ENCODE measurements at regions not wholly inside any gene's neighbourhood (a gene's known extent, or its start where the extent isn't known, plus 50 kb on each side); places are given as distances from the start of the nearest gene placed in this dataset.

GRCh38 chr4:125501090-125501489 is 186.3 kb downstream of the FAT4 start:
- Histone ChIP-seq H3K4me1 (no peaks in the 10 kb centered on the region), H3K4me3 (ENCODE audit: low read depth, low read length) (no peak overlapping the region), H3K36me3 (no peaks in the 10 kb centered on the region), H3K27me3 (no peaks in the 10 kb centered on the region), H3K9me3 (no peaks in the 10 kb centered on the region)
- no peak for DNase-seq
- TF ChIP-seq, protein P1, sequence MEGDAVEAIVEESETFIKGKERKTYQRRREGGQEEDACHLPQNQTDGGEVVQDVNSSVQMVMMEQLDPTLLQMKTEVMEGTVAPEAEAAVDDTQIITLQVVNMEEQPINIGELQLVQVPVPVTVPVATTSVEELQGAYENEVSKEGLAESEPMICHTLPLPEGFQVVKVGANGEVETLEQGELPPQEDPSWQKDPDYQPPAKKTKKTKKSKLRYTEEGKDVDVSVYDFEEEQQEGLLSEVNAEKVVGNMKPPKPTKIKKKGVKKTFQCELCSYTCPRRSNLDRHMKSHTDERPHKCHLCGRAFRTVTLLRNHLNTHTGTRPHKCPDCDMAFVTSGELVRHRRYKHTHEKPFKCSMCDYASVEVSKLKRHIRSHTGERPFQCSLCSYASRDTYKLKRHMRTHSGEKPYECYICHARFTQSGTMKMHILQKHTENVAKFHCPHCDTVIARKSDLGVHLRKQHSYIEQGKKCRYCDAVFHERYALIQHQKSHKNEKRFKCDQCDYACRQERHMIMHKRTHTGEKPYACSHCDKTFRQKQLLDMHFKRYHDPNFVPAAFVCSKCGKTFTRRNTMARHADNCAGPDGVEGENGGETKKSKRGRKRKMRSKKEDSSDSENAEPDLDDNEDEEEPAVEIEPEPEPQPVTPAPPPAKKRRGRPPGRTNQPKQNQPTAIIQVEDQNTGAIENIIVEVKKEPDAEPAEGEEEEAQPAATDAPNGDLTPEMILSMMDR (IDR thresholded peaks at IDR 0.05; ENCODE audit: low read depth, low read length) = no peak

DNA sequence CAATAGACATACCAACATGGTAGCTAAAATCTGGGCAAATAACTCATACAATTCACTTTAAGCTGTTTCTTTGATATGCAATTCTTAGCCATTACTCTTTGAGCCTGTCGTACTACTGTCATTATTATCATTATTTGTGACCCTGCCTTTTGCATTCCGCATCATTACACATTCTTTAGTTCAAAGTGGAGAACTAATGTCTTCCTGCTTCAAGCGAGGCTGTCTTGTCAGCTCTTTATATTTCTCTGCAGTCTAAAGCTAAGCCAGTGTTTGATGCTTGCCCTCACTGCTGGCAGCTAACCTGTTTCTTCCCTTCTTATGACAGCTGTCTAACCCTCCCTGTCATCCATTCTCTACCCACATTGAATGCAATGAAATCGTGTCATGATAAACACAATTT is 186.8 kb downstream of the FAT4 start:
- H3K36me3 ChIP-seq = no peaks in the 10 kb centered on the region
- H3K4me1 ChIP-seq = no peaks in the 10 kb centered on the region
- no peaks in the 10 kb centered on the region for H3K27me3 ChIP-seq
- H3K4me3 ChIP-seq (ENCODE audit: low read depth, low read length) = no peak overlapping the region
- no peaks in the 10 kb centered on the region for H3K9me3 ChIP-seq
- no peak for DNase-seq
- TF ChIP-seq, protein P1 (IDR thresholded peaks at IDR 0.05; ENCODE audit: low read depth, low read length) = no peak

GRCh38 chr4:125505621-125506020 is 190.9 kb downstream of the FAT4 start:
- TF ChIP-seq, protein P1 (IDR thresholded peaks at IDR 0.05; ENCODE audit: low read depth, low read length) = no peak
- Histone ChIP-seq H3K36me3 (no peaks in the 10 kb centered on the region), H3K27me3 (no peaks in the 10 kb centered on the region), H3K4me3 (ENCODE audit: low read depth, low read length) (no peak overlapping the region), H3K4me1 (no peaks in the 10 kb centered on the region), H3K9me3 (no peaks in the 10 kb centered on the region)
- no peak for DNase-seq

DNA sequence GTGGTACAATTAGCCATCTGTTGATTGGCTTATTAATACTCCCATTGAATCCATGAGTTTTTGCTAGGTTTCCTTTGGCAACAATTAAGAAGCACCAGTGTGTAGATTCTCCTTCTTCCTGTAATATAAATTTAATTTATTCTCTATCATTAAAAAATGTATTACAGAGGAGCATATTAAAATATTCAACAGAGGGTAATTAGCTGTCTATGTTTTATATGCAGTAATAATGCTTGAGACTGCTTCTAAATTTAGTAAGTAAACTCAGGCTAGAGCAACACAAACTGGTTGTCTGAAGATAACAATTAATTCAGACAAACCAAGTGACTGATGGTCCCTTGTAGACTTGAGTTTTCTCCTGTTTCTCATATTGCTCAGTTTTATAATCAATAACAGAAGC is 192.4 kb downstream of the FAT4 start:
- no peak overlapping the region for H3K4me3 ChIP-seq (ENCODE audit: low read depth, low read length)
- H3K4me1 ChIP-seq = no peaks in the 10 kb centered on the region
- no peak for DNase-seq
- no peaks in the 10 kb centered on the region for H3K9me3 ChIP-seq
- H3K27me3 ChIP-seq = no peaks in the 10 kb centered on the region
- no peaks in the 10 kb centered on the region for H3K36me3 ChIP-seq
- TF ChIP-seq, protein P1 (IDR thresholded peaks at IDR 0.05; ENCODE audit: low read depth, low read length) = no peak

- Histone ChIP-seq H3K4me3 (ENCODE audit: low read depth, low read length) (no peak overlapping the region), H3K4me1 (no peaks in the 10 kb centered on the region), H3K27me3 (no peaks in the 10 kb centered on the region), H3K36me3 (no peaks in the 10 kb centered on the region), H3K9me3 (no peaks in the 10 kb centered on the region)
- TF ChIP-seq, protein P1 (IDR thresholded peaks at IDR 0.05; ENCODE audit: low read depth, low read length) = no peak
- DNase-seq = no peak
Observed at GRCh38 chr4:125511715-125512114, 197.0 kb downstream of the FAT4 start.

DNA sequence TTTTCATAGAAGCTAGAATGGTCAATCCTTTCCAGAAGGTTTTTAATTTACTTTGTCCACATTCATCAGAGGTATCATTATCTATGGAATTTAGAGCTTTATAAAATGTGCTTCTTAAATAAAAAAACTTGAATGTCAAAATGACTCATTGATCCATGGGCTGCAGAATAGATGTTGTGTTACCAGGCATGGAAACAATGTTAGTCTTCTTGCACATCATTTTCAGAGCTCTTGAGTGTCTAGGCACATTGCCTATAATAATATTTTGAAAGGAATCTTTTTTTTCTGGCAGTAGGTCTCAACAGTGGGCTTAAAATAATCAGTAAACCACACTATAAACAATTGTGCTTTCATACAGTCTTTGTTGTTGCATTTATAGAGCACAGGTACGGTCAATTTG is 200.3 kb downstream of the FAT4 start:
- Histone ChIP-seq H3K4me1 (no peaks in the 10 kb centered on the region; the same call in 1 of the 2 replicates), H3K9me3 (no peaks in the 10 kb centered on the region), H3K4me3 (ENCODE audit: low read depth, low read length) (no peak overlapping the region), H3K27me3 (no peaks in the 10 kb centered on the region), H3K36me3 (no peaks in the 10 kb centered on the region)
- TF ChIP-seq, protein P1 (IDR thresholded peaks at IDR 0.05; ENCODE audit: low read depth, low read length) = no peak
- no peak for DNase-seq

Measured in BE2C (cell line).